RPMI7951 (cell line): ENCODE measurements at regions not wholly inside any gene's neighbourhood (a gene's known extent, or its start where the extent isn't known, plus 50 kb on each side); places are given as distances from the start of the nearest gene placed in this dataset.
A peak's percentile ranks its signal among the peaks of the same experiment; 100 is the strongest.

ENCODE experiments used
- DNase-seq: peaks from one replicate; pipeline ENCODE4 v3.0.0-alpha.2; 2012; ENCODE audit warnings: low read depth

GRCh38 chr4:166363198-166363597 is 490.2 kb downstream of the TLL1 start:
- no peak for DNase-seq

GRCh38 chr4:166366012-166366411 is 493.0 kb downstream of the TLL1 start:
- DNase-seq = no peak

GRCh38 chr4:166377578-166377977 is 504.5 kb downstream of the TLL1 start:
- no peak for DNase-seq

GRCh38 chr4:166386491-166387360 is 513.7 kb downstream of the TLL1 start:
- peak; percentile 45 for DNase-seq

DNA sequence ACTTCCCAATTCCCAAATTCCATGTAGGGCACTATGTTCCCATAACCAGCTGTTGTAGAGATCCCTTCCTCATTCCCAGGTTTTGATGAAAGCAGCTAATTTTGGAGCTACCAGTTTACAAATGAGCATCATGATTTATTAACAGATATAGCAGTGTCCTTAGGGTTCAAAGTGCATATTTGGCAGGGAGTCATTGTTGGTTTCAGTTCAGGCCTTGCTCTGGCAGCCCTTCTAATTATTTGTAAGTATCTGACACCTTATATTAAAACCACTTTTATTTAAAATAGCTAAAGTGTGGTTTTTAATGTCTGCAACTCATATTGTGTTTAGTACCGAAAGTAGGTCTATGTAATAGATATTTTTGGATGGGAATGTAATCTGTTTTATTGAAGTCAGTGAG is 518.5 kb downstream of the TLL1 start:
- DNase-seq = no peak

DNA sequence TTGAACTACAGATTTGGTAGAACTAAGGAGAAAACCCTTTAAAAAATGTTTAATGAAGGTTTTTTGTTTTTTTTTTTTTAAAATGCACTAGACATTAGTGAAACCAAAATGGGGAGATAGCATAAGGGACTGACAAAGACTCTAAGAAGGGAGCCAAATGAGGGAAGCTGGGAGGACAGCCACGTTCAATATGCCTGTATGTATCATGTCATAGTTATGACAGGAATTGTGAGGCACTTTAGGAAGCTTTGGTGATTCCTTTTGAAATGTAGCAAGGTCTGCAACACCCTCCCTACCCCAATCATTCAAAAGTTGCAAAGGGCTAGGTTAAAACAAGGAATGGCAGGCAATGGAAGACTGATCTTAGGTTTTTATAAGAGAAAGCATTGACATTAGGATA is 526.0 kb downstream of the TLL1 start:
- DNase-seq = no peak

DNA sequence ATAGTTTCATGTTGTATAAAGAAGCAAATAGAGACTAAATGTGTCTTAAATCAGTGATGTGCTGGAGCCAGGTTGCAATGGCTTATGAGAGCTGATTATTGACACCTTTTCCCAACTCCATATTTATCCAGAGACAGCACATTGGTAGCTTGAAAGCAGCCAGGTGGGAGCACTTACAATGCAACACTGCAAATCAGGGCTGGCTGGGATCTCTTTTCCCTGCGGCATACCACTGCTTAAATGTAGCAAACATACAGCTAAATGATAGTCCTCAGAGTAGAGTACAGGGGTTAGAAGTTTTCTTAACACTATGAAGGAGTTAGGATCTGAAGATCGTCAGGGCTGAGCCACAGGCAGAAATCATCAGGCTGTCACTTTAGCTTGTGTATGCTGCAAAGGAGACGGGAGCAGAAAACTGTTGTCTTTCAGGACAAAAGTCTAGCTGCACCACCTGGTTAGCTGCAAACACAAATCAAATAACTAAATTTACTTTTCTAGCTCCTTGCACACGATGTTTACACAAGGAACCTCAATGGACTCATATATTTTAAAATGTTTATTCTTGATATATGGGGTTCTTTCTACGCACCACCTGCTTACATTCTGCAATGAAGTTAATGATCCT is 527.3 kb downstream of the TLL1 start:
- no peak for DNase-seq

GRCh38 chr4:166413356-166413755 is 540.3 kb downstream of the TLL1 start:
- no peak for DNase-seq

GRCh38 chr4:166414431-166414830 is 541.4 kb downstream of the TLL1 start:
- no peak for DNase-seq

- no peak for DNase-seq
Observed at GRCh38 chr4:166415749-166416148, 542.7 kb downstream of the TLL1 start.

DNA sequence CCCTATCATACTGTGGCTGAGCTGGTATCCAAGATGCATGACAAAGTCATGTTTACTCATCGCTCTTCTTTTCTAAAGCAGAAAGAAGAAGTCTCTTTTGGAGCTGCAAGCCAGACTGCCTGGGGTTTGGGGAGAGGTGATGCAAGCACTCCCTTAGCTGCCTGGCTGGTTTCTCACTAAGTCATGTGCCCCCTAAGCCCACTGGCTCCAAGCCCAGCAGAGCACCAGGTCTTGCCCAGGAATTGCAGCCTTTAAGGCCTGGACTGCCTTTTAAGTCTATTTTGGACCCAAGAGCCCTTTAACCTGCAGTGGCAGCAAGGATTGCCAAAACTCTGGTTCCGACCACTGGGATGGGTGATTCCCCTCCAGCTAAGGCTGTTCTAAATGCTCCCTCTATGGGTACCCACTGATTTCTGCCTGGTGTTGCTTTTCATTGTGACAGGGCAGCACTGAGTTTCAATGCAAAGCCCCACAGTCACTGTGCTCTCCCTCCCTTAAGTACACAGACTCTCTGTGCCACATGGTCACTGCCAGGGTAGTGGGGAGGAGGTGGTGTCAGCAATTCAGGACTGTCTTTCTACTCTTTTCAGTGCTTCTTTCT is 548.6 kb downstream of the TLL1 start:
- DNase-seq = peak; percentile 95

- DNase-seq = peak; percentile 88
Observed at GRCh38 chr4:166422475-166422874, 549.4 kb downstream of the TLL1 start.

GRCh38 chr4:166426300-166426863 is 553.3 kb downstream of the TLL1 start:
- DNase-seq = no peak

DNA sequence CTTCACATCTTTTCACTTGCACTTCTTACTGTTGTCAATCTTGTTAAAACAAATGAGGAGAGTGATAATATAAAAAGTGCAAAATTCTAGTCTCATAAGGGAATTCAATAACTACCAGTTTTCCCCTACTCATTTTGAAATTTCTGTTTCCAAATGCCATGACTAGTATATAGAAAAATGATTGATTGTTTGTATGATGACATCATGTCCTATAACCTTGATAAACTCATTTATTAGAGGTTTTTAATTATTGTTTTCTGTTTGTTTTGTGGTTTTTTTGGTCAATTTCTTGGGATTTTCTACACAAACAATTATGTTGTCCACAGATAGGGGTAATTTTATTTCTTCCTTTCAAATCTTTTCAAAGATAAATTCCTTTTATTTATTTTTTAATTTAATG is 559.1 kb downstream of the TLL1 start:
- DNase-seq = no peak

DNA sequence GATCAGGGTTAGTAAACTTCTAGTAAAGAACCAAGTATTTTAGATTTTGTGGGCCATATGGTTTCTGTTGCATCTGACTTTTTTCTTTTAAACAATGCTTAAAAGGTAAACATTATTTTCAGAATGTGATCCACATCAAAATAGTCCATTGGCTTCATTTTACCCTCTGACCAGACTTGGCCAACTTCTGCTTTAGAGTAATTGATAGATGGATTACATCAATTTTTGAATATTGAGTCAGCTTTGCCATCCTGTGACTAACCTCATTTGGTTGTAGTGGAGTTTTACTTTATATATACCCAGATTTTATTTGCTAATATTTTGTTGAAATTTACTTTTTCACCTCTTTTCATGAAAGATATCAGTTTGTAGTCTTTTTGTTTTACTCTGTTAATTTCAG is 559.8 kb downstream of the TLL1 start:
- DNase-seq = peak; percentile 36

GRCh38 chr4:166435449-166435848 is 562.4 kb downstream of the TLL1 start:
- peak; percentile 97 for DNase-seq

DNA sequence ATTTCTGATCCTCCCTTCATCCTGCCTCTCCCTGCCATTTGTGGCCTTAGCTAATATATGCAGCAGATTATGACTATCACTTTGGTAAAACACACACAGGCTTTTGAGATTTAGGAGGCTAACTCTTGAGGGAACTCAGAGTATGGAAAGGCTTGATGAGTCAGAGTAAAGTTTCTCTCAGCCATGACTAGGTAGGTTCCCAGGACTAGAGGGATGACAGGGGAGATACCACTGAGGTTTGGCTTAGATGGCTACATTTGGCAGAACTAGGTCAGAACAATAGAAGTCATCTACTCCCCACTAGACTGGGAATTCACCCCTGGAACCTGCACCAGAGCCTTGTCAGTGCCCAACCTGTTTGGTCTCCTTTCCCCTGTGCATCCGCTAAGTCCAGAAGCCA is 585.7 kb downstream of the TLL1 start:
- peak; percentile 64 for DNase-seq

GRCh38 chr4:166459621-166460020 is 586.6 kb downstream of the TLL1 start:
- no peak for DNase-seq

GRCh38 chr4:166460769-166461550 is 587.9 kb downstream of the TLL1 start:
- peak; percentile 16 for DNase-seq

DNA sequence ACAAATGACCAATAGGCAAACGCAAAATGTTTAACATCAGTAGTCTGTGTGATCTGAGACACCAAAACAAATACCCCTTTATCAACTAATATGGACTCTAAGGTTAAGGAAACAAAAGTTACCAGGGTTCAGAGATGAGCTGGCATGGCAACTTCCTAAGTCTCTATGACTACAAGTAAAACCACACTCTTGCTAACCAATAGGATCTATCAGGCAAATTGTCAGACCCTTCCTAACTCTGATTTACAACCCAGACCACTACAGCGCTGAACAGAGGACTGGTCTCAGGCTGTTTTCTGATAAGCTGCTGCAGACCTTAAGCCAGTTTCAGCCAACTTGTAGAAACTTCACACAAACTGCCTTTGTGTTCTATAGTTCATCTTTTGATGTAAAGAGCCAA is 608.0 kb downstream of the TLL1 start:
- peak; percentile 30 for DNase-seq

DNA sequence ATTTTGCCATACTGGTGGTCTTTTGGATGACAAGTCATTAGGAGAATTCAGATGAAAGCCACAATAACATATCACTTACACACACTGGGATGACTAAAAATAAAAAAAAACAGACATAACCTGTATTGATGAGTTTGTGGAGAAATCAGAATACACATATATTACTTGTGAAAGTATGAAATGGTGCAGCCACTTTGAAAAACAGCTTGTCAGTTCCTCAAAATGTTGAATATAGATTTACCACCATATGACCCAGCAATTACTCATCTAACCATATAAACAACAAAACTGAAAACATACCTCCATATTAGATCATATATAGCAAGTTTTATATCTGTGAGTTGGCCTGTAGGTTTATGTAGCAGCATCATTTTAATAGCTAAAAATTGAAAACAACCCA is 608.7 kb downstream of the TLL1 start:
- no peak for DNase-seq

DNA sequence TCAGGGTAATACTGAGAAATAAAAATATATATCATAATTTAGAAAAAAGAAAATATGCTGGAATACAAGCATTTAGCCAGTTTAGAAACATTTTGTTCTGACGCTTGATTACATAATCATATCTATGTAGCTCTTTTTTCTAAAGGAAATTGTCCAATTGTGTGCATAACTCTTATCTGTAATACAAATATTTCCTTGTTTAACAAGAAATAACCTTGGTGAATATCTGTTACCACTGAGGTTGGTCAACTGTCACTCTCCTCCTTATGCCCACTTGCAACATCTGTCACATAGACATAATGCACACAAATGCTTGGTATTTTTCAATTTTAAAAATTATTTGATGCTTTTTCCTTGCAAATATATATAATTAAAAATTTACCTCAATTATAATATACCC is 609.7 kb downstream of the TLL1 start:
- DNase-seq = no peak
